WTC11 (cell line): ENCODE measurements at regions not wholly inside any gene's neighbourhood (a gene's known extent, or its start where the extent isn't known, plus 50 kb on each side); places are given as distances from the start of the nearest gene placed in this dataset.

Experiments used
- AR ChIP-seq: fragments of 250-450 bp; sonication (Bioruptor Pico); IDR thresholded peaks from 2 replicates; pipeline ENCODE4 v1.9.0; 2021; ENCODE audit warnings: mild to moderate bottlenecking
- CTCF ChIP-seq: fragments of 200-600 bp; IDR thresholded peaks from 2 replicates; pipeline ENCODE4 v1.8.0; 2022; ENCODE audit warnings: antibody characterized with exemption
- E2F1 ChIP-seq: sonication (generic); formaldehyde crosslinking; IDR thresholded peaks from 2 replicates; pipeline ENCODE4 v1.8.0; 2022; ENCODE audit warnings: mild to moderate bottlenecking, missing genetic modification reagents
- ETV6 ChIP-seq: sonication (generic); formaldehyde crosslinking; IDR thresholded peaks from 2 replicates; pipeline ENCODE4 v1.8.1; 2022; ENCODE audit warnings: mild to moderate bottlenecking, missing genetic modification reagents
- GRHL2 ChIP-seq: fragments of 250-450 bp; sonication (Bioruptor Pico); IDR thresholded peaks from 2 replicates; pipeline ENCODE4 v1.8.0; 2022; ENCODE audit warnings: mild to moderate bottlenecking, moderate library complexity; ENCODE audit not compliant: insufficient replicate concordance, severe bottlenecking
- MAX ChIP-seq: sonication (generic); formaldehyde crosslinking; IDR thresholded peaks from 2 replicates; pipeline ENCODE4 v1.8.0; 2022; ENCODE audit warnings: mild to moderate bottlenecking, missing genetic modification reagents
- NFATC4 ChIP-seq: fragments of 250-450 bp; sonication (Bioruptor Pico); IDR thresholded peaks from 2 replicates; pipeline ENCODE4 v1.9.0; 2021; ENCODE audit warnings: mild to moderate bottlenecking
- NFE2L1 ChIP-seq: sonication (generic); formaldehyde crosslinking; IDR thresholded peaks from 2 replicates; pipeline ENCODE4 v1.8.1; 2023; ENCODE audit warnings: missing genetic modification reagents
- STAT6 ChIP-seq: sonication (generic); formaldehyde crosslinking; conservative IDR thresholded peaks from 2 replicates; pipeline ENCODE4 v1.8.1; 2023; ENCODE audit warnings: mild to moderate bottlenecking, low read depth, missing genetic modification reagents, moderate library complexity
- TCF7 ChIP-seq: sonication (generic); formaldehyde crosslinking; IDR thresholded peaks from 2 replicates; pipeline ENCODE4 v1.8.0; 2022; ENCODE audit warnings: mild to moderate bottlenecking, low read depth, missing genetic modification reagents, moderate library complexity
- USF2 ChIP-seq: sonication (generic); formaldehyde crosslinking; IDR thresholded peaks from 2 replicates; pipeline ENCODE4 v1.8.1; 2023; ENCODE audit warnings: mild to moderate bottlenecking, missing genetic modification reagents, moderate library complexity
- ZNF317 ChIP-seq: sonication (generic); formaldehyde crosslinking; IDR thresholded peaks from 2 replicates; pipeline ENCODE4 v1.8.1; 2023; ENCODE audit warnings: low read depth, mild to moderate bottlenecking, moderate library complexity, missing genetic modification reagents, borderline replicate concordance
- ZNF512 ChIP-seq: sonication (generic); formaldehyde crosslinking; IDR thresholded peaks from 2 replicates; pipeline ENCODE4 v1.8.1; 2022; ENCODE audit warnings: missing genetic modification reagents, borderline replicate concordance
- ZNF532 ChIP-seq: fragments of 250-450 bp; sonication (Bioruptor Pico); IDR thresholded peaks from 2 replicates; pipeline ENCODE4 v1.9.0; 2021; ENCODE audit warnings: mild to moderate bottlenecking, borderline replicate concordance

- TF ChIP-seq NFE2L1 (CRISPR knock-in tag): no peak
- no peak for TF ChIP-seq CTCF
- TF ChIP-seq STAT6 (CRISPR knock-in tag): no peak
- TF ChIP-seq USF2 (CRISPR knock-in tag): no peak
- TF ChIP-seq NFATC4 (CRISPR knock-in tag): no peak
- no peak for TF ChIP-seq ZNF532 (CRISPR knock-in tag)
- TF ChIP-seq MAX (CRISPR knock-in tag): no peak
- no peak for TF ChIP-seq ETV6
- TF ChIP-seq GRHL2 (CRISPR knock-in tag): no peak
- TF ChIP-seq AR (CRISPR knock-in tag): no peak
- no peak for TF ChIP-seq TCF7 (CRISPR knock-in tag)
- no peak for TF ChIP-seq ZNF512 (CRISPR knock-in tag)
- no peak for TF ChIP-seq E2F1 (CRISPR knock-in tag)
- TF ChIP-seq ZNF317: no peak
Observed at GRCh38 chr3:181619897-181620296, 91.8 kb upstream of the SOX2 start.
